HG03520 (cell line): ENCODE measurements at regions not wholly inside any gene's neighbourhood (a gene's known extent, or its start where the extent isn't known, plus 50 kb on each side); places are given as distances from the start of the nearest gene placed in this dataset.
"Not testable (repeated sequence)": the region's sequence is repeated elsewhere in the genome, so short reads cannot be mapped to it uniquely, and the experiment has no call there.

Experiments
- ATAC-seq: cut with Tn5 transposase; IDR thresholded peaks from one replicate; pipeline ENCODE4 v1.9.1; 2021; ENCODE audit warnings: mild to moderate bottlenecking, moderate library complexity; ENCODE audit not compliant: unreplicated experiment

GRCh38 chr4:174012886-174013259, 270.6 kb downstream of the FBXO8 start:
- ATAC-seq: no peak

DNA sequence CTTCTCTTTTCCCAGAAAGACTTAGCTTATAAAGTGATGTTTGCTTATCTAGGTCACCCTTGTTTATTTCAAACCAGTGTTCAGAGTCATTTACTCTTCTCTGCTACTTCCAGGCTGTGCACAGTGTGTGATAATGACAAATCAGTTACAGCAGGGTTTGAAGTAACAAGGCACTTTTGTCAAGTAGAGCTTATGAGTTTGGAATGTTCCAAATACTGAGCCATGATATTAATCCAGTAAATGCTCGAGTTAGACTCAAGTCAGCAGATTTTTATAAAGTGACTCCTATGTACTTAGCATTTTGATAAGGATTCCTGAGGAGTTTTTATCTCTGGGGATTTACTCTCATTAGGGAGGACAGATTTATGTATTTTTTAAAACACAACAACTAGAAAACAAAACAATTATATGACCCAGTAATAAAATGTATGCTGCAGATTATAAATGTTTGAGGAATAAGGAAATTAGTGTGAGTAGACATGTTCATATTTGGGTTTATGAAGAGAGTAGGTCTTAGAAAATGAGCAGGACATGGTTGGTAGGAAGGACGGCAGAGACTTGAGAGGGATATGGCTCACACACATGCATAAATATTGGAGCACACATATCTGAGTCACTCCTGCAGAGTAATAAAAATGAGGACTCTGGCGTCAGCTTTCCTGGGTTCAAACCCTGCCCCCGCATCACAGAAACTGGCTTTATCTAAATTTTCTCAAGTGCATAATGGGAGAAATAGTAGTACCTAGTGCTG, 271.2 kb downstream of the FBXO8 start:
- ATAC-seq: no peak

GRCh38 chr4:174010547-174010946, 272.9 kb downstream of the FBXO8 start:
- no peak for ATAC-seq

GRCh38 chr4:174009686-174010451, 273.6 kb downstream of the FBXO8 start:
- ATAC-seq: no peak

- ATAC-seq: no peak
These were observed 278.0 kb downstream of the FBXO8 start for GRCh38 chr4:174005422-174005821.

GRCh38 chr4:173998471-173999144, 284.9 kb downstream of the FBXO8 start:
- no peak for ATAC-seq

DNA sequence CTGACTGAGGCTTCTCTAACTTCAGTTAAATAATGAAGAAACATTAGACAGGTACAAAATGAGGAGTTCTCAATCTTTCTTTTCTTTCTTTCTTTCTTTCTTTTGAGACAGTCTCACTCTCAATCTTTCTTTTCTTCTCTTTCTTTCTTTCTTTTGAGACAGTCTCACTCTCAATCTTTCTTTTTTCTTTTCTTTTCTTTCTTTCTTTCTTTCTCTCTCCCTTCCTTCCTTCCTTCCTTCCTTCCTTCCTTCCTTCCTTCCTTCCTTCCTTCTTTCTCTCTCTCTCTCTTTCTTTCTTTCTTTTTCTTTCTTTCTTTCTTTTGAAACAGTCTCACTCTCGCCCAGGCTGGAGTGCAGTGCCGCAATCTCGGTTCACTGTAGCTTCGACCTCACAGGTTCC, 287.7 kb downstream of the FBXO8 start:
- ATAC-seq: not testable (repeated sequence)

- ATAC-seq: no peak
These were observed 291.7 kb downstream of the FBXO8 start for GRCh38 chr4:173991814-173992213.

DNA sequence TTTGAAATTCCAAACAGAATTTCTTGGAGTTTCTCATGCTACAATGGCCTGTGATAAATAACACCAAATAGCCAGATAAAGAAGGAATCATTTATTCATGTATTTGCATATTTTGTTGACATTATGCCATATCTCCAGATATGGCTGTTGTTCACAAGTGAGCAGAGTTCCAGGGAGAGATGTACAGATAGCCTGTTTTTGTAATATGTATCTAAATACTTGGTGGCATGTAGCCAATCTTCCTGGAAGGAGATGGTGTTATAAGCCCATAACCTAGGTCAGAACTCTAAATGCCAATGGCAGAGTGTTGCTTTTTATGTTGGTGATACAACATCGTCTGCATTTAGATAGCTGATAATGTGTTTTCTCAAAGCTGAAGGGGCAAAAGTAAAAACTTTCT, 292.2 kb downstream of the FBXO8 start:
- ATAC-seq: no peak

DNA sequence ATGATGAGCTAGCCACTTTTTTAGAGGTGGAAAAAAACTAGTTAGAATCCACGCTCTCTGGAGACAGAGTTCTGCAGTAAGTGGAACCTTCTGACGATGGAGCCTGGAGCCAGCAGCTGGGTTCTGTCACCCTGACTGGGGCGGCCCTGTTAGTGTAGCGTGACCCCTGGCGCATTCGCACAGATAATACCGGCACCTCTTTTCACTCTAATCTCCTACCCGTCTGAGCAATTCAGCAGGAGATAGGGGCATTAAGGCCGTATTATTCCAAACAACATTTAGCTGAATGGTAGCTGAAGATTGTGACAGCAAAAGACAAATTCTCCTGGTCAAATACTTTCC, 292.6 kb downstream of the FBXO8 start:
- no peak for ATAC-seq

DNA sequence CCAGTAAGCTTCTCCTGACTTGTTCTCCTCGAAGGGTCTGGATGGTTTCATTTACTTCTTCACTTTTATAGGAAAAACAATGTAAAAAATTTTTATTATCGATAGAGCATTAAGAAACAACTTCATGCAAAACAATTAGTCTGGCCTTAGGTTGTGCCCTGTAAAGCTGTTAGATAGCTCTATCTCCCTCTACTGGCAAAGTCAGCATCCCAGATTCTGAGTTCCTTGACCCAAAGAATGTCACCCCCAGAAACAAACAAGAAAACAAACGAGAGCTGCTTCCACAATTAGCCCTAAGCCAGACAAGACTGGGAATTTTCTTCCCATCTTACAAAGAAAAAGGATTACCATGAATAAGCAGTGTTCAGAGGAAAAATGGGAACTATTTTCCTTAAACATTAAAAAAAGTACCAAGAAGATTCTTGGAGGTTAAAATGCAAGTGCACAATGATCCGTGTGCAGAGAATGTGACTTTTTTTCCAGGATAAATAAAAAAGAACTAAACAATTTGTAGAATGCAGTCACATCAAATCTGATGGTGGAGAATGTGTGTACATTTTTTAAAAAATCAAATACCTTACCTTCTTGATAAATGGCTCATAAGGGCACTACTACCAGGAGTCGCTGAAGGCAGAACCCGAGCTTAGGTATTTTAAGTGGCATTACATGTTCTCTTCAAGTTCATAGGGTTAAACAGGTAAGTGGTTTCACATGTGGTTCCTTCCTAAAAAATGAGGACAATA, 293.2 kb downstream of the FBXO8 start:
- peak; percentile 48 for ATAC-seq

GRCh38 chr4:173963523-173963922, 319.9 kb downstream of the FBXO8 start:
- not testable (repeated sequence) for ATAC-seq

DNA sequence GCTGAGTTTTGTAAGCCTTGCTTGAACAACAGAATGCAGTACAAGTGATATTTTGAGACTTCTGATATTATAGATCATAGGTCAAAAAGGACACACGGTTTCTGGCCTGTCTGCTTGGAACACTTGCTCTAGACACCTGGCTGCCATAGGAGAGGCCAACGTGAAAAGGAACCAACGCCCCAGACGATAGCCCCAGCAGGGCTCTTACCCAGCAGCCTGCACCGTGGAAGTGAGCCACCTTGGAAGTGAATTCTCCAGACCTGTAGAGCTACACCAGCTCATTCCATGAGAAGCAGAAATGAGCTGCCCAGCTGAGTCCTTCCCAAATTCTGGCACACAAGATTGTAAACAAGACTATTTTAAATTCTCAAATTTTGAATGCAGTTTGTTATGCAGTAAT, 323.1 kb downstream of the FBXO8 start:
- no peak for ATAC-seq

DNA sequence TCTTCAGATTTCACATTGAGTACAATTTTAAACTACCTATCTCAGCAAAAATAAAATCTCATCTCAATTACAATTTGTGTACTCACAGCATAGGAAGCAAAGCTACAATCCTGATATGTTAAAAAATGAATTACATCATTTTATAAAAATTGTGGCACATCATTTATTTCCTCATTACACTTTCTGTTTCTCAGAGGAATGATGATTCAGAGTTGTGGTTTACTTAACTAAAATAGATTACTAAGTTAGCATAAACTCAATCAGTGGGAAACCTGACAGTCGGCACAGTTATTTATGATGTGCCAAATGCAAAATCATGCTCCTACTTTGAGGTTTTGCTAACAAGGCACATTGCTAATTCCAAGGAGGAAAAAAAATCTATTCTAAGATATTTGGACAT, 325.0 kb downstream of the FBXO8 start:
- ATAC-seq: no peak

DNA sequence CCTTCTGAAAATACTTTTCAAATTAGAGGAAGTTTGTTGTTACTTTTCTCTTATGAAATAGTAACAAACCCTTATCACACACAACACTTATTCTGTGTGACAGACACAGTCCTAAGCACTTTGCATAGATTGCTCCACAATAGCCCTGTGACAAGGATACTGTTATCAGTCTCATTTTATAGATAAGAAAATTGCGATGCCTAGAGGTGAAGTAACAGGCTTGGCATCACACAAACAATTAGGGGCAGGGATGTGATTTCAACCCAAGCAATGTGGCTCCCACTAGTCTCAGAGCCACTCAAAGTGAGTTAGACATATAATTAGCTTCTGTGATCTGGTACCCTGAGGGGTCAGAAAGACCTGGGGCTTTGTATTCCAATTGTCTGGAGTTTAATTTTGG, 339.9 kb downstream of the FBXO8 start:
- no peak for ATAC-seq

DNA sequence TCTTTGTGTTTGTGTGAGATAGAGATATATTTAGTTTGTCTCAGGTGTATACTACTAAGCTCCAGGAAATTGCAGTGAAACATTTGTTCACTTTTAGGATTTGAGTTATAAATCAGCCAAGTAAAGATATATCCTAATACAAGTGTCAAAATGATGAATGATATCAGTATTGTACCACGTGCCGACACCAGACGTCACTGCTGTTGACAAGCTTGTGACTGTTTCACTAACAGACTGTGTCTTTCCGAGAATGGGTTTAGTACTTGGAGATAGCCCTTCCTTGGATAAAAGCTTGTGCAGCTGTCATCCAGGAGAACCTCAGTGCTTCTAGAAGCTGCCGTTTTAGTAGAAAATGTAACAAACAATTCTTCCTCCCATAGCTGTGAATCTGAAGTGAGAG, 343.3 kb downstream of the FBXO8 start:
- ATAC-seq: no peak

- no peak for ATAC-seq
These were observed 345.7 kb downstream of the FBXO8 start for GRCh38 chr4:173937631-173938270.

GRCh38 chr4:173936861-173937260, 346.6 kb downstream of the FBXO8 start:
- no peak for ATAC-seq

DNA sequence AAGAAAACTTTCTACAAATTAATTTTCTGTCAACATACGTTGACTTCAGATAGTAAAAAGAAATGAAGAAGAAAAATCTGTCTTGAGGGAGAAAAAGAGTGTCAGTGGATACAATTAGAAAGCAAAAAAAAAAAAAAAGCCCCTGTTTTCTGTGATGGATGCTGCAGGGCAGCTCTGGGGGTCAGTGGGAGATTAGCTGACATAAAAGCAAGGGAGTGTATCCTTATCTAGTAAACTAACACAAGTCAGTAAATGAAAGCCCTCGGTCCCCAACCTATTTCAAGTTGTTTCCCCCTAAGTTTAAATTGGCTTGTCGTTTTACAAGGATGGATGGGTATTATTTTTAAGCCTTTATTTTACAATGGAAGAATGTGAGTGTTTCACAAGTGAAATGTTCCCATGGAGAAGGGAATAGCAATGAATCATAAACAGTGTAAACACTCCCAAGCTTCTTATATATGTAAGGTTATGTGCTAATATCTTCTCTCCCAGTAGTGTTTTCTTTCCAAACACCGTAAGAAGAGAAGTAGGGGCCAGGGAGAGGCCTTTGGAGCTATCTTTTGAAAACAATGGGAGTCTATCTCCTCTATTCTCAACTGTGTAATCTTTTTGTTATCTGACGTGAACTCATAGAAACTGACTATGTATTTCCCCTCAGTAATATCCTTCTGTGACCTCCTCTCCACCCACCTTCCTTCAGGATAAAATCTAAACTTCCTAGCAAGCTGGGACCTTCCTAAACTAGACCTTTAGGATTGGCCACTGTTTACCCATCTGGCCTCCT, 347.7 kb downstream of the FBXO8 start:
- no peak for ATAC-seq
